MM.1S (cell line): ENCODE measurements at regions not wholly inside any gene's neighbourhood (a gene's known extent, or its start where the extent isn't known, plus 50 kb on each side); places are given as distances from the start of the nearest gene placed in this dataset.

Source experiments
- CTCF ChIP-seq: fragments of 300-600 bp; sonication (generic); IDR thresholded peaks from 2 replicates; pipeline ENCODE4 v1.5.1; 2016; ENCODE audit warnings: antibody characterized with exemption, low read length, mixed read lengths
- EZH2 ChIP-seq: fragments of 300-600 bp; sonication (generic); optimal IDR thresholded peaks from 2 replicates; pipeline ENCODE3; 2017; ENCODE audit warnings: low read depth, mild to moderate bottlenecking, antibody characterized with exemption, low read length, mixed read lengths
- EZH2phosphoT487 ChIP-seq: fragments of 300-600 bp; sonication (generic); IDR thresholded peaks from 2 replicates; pipeline ENCODE4 v1.6.1; 2018; ENCODE audit warnings: antibody characterized with exemption, low read length

GRCh38 chrX:39497702-39498265 lies 600.0 kb downstream of the BCOR start:
- TF ChIP-seq CTCF (no peak), EZH2 (no peak), EZH2phosphoT487 (no peak)
